ENCODE measurements at regions not wholly inside any gene's neighbourhood (a gene's known extent, or its start where the extent isn't known, plus 50 kb on each side); places are given as distances from the start of the nearest gene placed in this dataset.
A peak's percentile ranks its signal among the peaks of the same experiment; 100 is the strongest.

DNA sequence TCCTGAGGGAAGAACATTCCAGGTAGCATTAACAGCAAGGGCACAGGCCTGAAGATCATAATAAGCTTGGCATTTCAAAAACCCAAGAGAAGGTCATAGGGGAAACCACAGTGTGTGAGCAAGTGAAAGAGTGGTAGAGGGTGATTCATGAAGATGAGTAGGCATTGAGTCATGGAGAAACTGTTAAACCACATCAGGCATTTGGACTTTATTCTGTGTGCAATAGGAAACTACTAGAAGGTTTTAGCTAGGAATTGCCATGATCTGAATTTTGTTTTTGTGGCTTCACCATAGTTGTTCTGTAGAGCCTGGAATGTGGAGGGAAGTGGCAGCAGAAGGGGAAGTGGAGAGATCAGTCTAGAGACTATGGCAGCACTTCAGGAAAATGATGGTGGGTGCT, 359.0 kb upstream of the PTBP2 start:
- no peak overlapping the region for H3K9ac ChIP-seq (ENCODE audit: insufficient read depth in 1 of 2, low read depth in 2 of 2, low read length in 2 of 2)
- H3K36me3 ChIP-seq (ENCODE audit: control insufficient read depth, insufficient read depth, low read length): no peaks in the 10 kb centered on the region
- no peaks in the 10 kb centered on the region for H4K20me1 ChIP-seq (replicated peaks; ENCODE audit: control insufficient read depth, insufficient read depth, low read length)
- CTCF ChIA-PET (ENCODE audit: low intra/inter-chr PET ratio): no interaction called here
- no peak overlapping the region for H3K4me3 ChIP-seq
- intact Hi-C loops (cut with micrococcal nuclease) (no loop called here), in situ Hi-C loops (cut with MboI) (no loop called here)
- H3K9me1 ChIP-seq (ENCODE audit: control insufficient read depth, insufficient read depth, low read length): no peaks in the 10 kb centered on the region
- BruUV-seq (replicated peaks): no TSS peak
- TF ChIP-seq FOSL1 (tag; conservative IDR thresholded peaks at IDR 0.05): peak; percentile 75
- TF ChIP-seq, protein P1, sequence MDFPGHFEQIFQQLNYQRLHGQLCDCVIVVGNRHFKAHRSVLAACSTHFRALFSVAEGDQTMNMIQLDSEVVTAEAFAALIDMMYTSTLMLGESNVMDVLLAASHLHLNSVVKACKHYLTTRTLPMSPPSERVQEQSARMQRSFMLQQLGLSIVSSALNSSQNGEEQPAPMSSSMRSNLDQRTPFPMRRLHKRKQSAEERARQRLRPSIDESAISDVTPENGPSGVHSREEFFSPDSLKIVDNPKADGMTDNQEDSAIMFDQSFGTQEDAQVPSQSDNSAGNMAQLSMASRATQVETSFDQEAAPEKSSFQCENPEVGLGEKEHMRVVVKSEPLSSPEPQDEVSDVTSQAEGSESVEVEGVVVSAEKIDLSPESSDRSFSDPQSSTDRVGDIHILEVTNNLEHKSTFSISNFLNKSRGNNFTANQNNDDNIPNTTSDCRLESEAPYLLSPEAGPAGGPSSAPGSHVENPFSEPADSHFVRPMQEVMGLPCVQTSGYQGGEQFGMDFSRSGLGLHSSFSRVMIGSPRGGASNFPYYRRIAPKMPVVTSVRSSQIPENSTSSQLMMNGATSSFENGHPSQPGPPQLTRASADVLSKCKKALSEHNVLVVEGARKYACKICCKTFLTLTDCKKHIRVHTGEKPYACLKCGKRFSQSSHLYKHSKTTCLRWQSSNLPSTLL (IDR thresholded peaks at IDR 0.05): no peak
- ATAC-seq (no peak), DNase-seq (ENCODE audit: extremely low read depth in 1 of 4, low spot score in 3 of 4) (no peak), FAIRE-seq (no peak)
- no peak overlapping the region for H2AFZ ChIP-seq (ENCODE audit: low read depth, low read length)
- H3K79me2 ChIP-seq (ENCODE audit: control insufficient read depth, insufficient read depth, low read length): no peaks in the 10 kb centered on the region
- H3K4me1 ChIP-seq (replicated peaks in 1 of 2; ENCODE audit: control insufficient read depth in 2 of 2, insufficient read depth in 2 of 2, low read length in 2 of 2): no peaks in the 10 kb centered on the region
- H3K9me3 ChIP-seq (replicated peaks; ENCODE audit: control insufficient read depth, insufficient read depth, low read depth, low read length): no peaks in the 10 kb centered on the region
- H3K27me3 ChIP-seq (ENCODE audit: control insufficient read depth in 2 of 2, insufficient read depth in 2 of 2, low read length in 2 of 2): no peaks in the 10 kb centered on the region
- H3K4me2 ChIP-seq (ENCODE audit: insufficient read depth, low read length): no peak overlapping the region
- POLR2A ChIA-PET: no interaction called here
- H3K27ac ChIP-seq (ENCODE audit: extremely low read depth, low read depth, low read length): no peak overlapping the region

DNA sequence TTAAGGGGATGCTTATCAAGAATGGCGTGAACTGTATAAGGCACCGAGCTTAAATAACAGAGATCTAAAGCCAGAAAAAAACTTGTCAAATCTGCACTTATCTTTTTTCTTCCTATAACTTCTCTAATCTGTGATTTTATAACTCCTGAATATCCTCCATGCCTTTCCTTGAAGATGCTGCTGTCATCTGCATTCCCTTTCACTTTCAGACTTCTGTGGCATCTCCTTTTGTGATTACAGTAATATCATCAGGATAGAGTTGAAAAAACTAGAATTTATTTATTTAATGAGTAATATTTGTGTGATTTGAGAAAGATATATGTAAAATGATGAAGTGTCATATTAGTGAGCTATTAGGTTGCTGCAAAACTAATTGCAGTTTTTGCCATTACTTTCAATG, 357.8 kb upstream of the PTBP2 start:
- Histone ChIP-seq H3K27ac (ENCODE audit: extremely low read depth, low read depth, low read length) (no peak overlapping the region), H3K4me1 (replicated peaks in 1 of 2; ENCODE audit: control insufficient read depth in 2 of 2, insufficient read depth in 2 of 2, low read length in 2 of 2) (no peaks in the 10 kb centered on the region), H3K9me3 (replicated peaks; ENCODE audit: control insufficient read depth, insufficient read depth, low read depth, low read length) (no peaks in the 10 kb centered on the region), H2AFZ (ENCODE audit: low read depth, low read length) (no peak overlapping the region), H3K4me3 (no peak overlapping the region), H3K4me2 (ENCODE audit: insufficient read depth, low read length) (no peak overlapping the region), H4K20me1 (replicated peaks; ENCODE audit: control insufficient read depth, insufficient read depth, low read length) (no peaks in the 10 kb centered on the region), H3K27me3 (ENCODE audit: control insufficient read depth in 2 of 2, insufficient read depth in 2 of 2, low read length in 2 of 2) (no peaks in the 10 kb centered on the region), H3K9ac (ENCODE audit: insufficient read depth in 1 of 2, low read depth in 2 of 2, low read length in 2 of 2) (no peak overlapping the region), H3K36me3 (ENCODE audit: control insufficient read depth, insufficient read depth, low read length) (no peaks in the 10 kb centered on the region), H3K79me2 (ENCODE audit: control insufficient read depth, insufficient read depth, low read length) (no peaks in the 10 kb centered on the region), H3K9me1 (ENCODE audit: control insufficient read depth, insufficient read depth, low read length) (no peaks in the 10 kb centered on the region)
- BruUV-seq (replicated peaks): no TSS peak
- in situ Hi-C loops (cut with MboI): no loop called here
- no peak for ATAC-seq
- CTCF ChIA-PET (ENCODE audit: low intra/inter-chr PET ratio): no interaction called here
- POLR2A ChIA-PET: no interaction called here
- no peak for DNase-seq (ENCODE audit: extremely low read depth in 1 of 4, low spot score in 3 of 4)
- TF ChIP-seq RCOR1 (IDR thresholded peaks at IDR 0.05; ENCODE audit: borderline replicate concordance in 1 of 2, low read depth in 2 of 2, low read length in 2 of 2) (no peak), TEAD1 (CRISPR knock-in tag; IDR thresholded peaks at IDR 0.05) (no peak), GABPB2 (CRISPR knock-in tag; conservative IDR thresholded peaks at IDR 0.05) (no peak), BCOR (IDR thresholded peaks at IDR 0.05) (no peak), ATF1 (CRISPR knock-in tag; IDR thresholded peaks at IDR 0.05) (no peak), ATF1 (tag; IDR thresholded peaks at IDR 0.05) (no peak), ZNF197 (CRISPR knock-in tag; IDR thresholded peaks at IDR 0.05; ENCODE audit: low read depth) (no peak), RFX5 (IDR thresholded peaks at IDR 0.05; ENCODE audit: low read depth, low read length) (no peak)
- TF ChIP-seq, protein P2, sequence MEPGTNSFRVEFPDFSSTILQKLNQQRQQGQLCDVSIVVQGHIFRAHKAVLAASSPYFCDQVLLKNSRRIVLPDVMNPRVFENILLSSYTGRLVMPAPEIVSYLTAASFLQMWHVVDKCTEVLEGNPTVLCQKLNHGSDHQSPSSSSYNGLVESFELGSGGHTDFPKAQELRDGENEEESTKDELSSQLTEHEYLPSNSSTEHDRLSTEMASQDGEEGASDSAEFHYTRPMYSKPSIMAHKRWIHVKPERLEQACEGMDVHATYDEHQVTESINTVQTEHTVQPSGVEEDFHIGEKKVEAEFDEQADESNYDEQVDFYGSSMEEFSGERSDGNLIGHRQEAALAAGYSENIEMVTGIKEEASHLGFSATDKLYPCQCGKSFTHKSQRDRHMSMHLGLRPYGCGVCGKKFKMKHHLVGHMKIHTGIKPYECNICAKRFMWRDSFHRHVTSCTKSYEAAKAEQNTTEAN (CRISPR knock-in tag; IDR thresholded peaks at IDR 0.05): no peak
- TF ChIP-seq, protein P3, sequence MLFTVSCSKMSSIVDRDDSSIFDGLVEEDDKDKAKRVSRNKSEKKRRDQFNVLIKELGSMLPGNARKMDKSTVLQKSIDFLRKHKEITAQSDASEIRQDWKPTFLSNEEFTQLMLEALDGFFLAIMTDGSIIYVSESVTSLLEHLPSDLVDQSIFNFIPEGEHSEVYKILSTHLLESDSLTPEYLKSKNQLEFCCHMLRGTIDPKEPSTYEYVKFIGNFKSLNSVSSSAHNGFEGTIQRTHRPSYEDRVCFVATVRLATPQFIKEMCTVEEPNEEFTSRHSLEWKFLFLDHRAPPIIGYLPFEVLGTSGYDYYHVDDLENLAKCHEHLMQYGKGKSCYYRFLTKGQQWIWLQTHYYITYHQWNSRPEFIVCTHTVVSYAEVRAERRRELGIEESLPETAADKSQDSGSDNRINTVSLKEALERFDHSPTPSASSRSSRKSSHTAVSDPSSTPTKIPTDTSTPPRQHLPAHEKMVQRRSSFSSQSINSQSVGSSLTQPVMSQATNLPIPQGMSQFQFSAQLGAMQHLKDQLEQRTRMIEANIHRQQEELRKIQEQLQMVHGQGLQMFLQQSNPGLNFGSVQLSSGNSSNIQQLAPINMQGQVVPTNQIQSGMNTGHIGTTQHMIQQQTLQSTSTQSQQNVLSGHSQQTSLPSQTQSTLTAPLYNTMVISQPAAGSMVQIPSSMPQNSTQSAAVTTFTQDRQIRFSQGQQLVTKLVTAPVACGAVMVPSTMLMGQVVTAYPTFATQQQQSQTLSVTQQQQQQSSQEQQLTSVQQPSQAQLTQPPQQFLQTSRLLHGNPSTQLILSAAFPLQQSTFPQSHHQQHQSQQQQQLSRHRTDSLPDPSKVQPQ (CRISPR knock-in tag; IDR thresholded peaks at IDR 0.05; ENCODE audit: borderline replicate concordance): no peak
- no peak for FAIRE-seq
- intact Hi-C loops (cut with micrococcal nuclease): no loop called here
- WGBS (ENCODE audit: insufficient coverage, low coverage, missing lambda C conversion rate): 7% methylated on average over 2 of the region's 2 CpGs
